Umbilical cord (tissue), 1 donor: ENCODE measurements at regions not wholly inside any gene's neighbourhood (a gene's known extent, or its start where the extent isn't known, plus 50 kb on each side); places are given as distances from the start of the nearest gene placed in this dataset.

Experiments used
- DNase-seq: peaks from one replicate; pipeline ENCODE4 v3.0.0-alpha.2; 2015; ENCODE audit warnings: low spot score

- no peak for DNase-seq
Measured at GRCh38 chr16:73886426-73886825, 410.2 kb upstream of the PSMD7 start.

DNA sequence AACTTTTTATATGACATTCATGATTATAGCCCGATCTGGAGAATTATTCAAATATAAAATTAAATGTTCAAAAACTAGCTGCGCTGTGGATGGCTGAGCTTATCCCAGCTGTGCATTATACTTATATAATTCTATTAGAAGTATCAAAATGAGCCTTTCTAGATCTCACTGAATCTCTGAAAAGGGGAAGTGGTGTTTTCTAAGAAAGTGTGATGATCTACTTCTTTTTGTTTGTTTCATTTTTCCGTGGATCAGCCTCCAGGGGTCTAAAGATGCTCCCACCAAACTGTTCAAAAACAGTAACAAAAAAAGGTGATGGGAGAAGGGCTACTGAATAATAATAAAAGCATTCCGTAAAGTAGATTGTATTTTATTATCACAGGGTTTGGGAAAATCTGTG lies 411.3 kb upstream of the PSMD7 start:
- no peak for DNase-seq

- DNase-seq, result no peak
Measured at GRCh38 chr16:73883841-73884240, 412.8 kb upstream of the PSMD7 start.

- DNase-seq, result no peak
Measured at GRCh38 chr16:73883126-73883525, 413.5 kb upstream of the PSMD7 start.

DNA sequence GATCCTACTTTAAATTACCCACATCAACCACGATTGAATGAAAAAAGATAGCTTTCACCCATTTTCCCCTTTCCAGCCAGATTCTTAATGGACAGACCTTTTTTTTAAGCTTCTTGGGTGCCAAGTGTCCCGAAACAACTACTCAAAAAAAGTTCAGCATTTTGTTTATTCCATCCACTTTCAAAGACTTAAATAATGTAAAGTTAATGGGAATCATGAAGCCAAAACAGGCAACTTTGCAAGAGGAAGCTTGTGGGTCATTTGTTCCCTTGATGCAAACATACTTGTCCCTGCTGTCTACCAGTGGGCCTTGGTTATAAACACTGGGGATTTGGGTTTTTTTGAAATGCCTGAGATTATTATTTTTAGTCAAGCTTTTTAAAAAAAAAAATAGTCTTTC lies 414.0 kb upstream of the PSMD7 start:
- DNase-seq, result no peak

DNA sequence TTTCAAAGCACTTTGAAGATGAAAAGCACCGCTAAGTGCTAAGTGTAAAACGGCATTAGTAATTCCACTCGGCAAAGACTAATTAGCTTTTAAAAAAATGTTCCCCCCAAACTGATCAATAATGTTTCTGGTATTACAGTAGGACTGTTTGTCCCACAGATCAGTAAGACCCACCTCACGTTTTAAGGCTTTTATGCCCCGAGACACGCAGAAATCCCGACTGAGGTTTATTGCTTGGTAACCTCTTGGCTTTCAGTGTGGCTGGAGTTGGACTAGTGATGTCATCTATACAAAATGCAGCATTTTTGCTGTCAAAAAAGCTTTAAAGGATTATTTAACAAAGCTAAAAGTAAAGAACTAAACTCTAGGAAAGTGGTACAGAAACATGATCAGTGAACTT lies 414.6 kb upstream of the PSMD7 start:
- DNase-seq, result peak; percentile 48

GRCh38 chr16:73879621-73880020 lies 417.0 kb upstream of the PSMD7 start:
- no peak for DNase-seq

GRCh38 chr16:73878611-73879010 lies 418.0 kb upstream of the PSMD7 start:
- DNase-seq, result peak; percentile 88

DNA sequence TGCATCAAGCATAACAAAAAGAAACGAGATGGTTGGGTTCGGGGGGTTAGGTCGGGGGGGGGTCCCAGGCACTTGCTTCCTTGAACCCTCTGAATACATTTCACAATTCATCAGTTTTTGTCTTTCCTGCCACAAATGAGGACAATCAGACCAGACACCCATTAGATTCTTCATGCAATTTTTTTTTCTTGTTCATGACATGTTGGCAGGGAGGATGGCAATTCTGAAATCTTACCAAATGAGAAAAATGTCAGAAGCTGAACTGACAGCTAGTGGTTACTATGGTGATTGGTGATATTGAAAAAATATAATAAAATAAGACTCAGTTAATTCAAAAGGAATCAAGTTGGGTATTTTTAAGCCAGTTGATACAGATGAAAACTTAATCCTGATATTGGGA lies 419.5 kb upstream of the PSMD7 start:
- no peak for DNase-seq

- peak; percentile 74 for DNase-seq
Measured at GRCh38 chr16:73875996-73876690, 420.5 kb upstream of the PSMD7 start.

DNA sequence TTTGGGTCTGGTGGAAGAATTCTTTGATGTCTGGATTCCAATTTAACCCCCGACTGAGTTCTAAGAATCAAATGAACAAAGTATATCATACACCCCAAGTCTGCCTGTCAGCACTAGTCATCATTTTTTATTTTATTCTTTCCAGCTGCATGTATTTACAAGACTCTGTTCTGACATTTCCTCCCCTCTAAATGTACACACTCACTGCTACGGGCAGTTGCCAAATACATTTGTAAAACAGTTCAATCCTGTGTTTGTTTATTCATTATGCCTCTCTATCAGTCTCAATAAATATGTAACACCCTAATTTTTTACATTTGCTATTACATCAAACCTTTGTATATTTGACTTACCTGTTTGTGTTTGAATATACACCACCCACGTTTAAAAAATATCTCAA lies 422.3 kb upstream of the PSMD7 start:
- DNase-seq, result peak; percentile 40

DNA sequence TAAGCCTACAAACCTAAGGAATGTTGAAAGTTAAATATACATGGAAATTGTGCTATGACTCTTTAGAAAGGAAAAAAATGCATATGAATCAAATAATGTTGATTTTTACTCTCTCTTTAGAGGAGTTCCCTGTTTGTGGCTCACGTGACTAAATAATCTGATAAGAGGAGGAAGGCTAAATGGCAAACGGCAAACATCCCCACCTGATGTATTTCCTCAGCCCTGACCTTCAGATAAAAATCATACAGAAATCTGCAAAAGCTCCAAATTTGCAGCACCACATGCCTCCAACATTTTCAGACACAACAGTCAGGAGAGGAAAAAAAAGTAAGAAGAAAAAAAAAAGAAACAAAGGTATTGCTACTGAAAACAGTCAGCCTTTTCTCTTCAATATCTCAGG lies 423.0 kb upstream of the PSMD7 start:
- DNase-seq, result no peak

- DNase-seq, result no peak
Measured at GRCh38 chr16:73872856-73873255, 423.8 kb upstream of the PSMD7 start.

DNA sequence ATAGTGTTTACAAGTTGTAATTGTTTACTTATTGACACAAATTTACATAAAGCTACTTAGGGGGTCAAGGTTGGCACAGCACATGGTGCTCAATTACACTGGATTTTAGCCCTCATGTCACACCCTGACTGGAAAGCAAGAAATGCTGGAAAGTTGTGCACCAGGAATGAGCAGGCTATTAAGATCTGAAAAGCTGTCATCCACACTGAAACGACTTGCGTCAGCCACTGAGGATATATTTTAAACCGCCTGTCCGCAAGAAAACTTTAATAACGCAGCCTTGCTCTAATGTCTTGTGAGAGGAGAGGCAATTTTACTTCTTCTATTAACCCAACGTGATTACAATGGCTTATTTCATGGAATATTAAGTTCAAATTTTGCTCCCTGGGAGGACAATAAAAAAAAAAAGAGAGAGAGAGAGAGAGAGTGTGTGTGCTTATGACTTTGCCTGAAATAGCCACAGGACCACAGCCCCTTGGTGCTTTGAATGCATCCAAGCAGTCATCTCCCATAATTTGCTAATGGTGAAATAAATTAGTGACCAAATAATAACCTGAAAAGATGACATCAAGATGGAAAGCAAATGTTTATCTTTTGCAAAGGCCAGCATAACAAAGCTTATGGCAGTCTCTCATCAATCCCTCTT lies 425.4 kb upstream of the PSMD7 start:
- no peak for DNase-seq

DNA sequence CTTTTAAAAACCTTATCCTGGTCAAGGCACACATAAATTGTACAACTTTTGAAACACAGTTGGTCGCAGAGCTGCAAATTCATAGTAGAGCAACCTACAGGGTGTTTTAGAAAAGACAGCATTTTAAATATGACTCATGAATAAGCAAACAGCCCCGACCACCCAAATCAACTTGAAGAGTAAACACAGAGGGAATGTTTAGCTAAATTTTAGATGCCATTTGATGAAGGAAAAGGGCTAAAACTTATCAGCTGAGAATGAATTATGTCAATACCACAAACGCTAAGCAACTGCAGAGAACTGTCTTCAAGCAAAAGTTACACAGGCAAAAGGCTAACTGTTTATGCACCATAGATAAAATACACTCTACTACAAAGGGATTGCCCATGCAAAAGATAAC lies 427.5 kb upstream of the PSMD7 start:
- no peak for DNase-seq

DNA sequence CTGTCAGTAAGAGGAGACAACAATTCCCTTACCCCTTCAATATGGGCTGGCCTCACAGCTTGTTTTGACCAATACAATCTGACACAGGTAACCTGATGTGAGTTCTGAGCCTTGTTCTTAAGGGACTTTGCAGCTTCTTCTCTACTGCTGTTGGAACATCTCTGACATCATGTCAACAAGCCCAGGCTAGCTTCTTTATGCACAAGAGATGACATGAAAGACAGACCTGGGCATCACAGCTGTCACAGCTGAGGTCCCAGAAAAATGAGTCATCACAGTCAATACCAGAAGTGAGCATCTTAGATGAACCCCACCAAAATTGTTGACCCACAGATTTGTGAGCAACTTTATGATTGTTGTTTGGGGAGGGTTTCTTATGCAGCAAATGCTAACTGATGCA lies 431.7 kb upstream of the PSMD7 start:
- no peak for DNase-seq

- no peak for DNase-seq
Measured at GRCh38 chr16:73858326-73858725, 438.3 kb upstream of the PSMD7 start.

DNA sequence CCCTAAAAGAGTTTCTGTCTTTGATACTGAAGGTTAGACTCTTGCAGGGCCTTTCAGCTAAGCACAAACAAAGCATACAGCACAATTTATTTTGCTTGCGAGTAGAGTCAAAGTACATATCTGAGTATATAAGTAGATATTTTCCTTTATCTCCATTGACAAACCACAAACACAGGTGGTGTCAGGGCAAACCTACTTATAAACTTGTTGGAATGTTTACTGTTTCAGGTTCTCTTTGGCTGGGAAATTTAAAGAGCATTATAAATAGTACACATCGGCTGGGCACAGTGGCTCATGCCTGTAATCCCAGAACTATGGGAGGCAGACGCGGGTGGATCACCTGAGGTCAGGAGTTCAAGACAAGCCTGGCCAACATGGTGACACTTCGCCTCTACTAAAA lies 442.6 kb upstream of the PSMD7 start:
- DNase-seq, result no peak

GRCh38 chr16:73852561-73852960 lies 444.1 kb upstream of the PSMD7 start:
- no peak for DNase-seq

DNA sequence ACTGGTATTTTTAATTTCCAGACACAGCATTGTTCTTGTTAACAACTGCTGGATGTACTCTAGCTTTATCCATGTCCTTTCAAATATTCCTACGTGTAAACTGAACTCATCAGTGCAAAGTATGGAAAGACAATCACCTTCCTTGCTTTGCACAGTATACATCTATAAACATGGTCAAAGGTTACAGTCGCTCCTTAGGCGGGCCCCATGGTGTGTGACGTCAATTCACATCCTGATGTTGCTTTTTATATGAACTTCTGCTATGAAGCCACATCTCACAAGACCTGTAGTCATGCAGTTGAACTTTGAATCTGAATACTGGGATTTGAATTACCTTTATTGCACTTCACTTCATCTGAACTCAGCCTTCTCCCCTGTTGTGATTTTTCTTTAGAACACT lies 447.6 kb upstream of the PSMD7 start:
- DNase-seq, result no peak

DNA sequence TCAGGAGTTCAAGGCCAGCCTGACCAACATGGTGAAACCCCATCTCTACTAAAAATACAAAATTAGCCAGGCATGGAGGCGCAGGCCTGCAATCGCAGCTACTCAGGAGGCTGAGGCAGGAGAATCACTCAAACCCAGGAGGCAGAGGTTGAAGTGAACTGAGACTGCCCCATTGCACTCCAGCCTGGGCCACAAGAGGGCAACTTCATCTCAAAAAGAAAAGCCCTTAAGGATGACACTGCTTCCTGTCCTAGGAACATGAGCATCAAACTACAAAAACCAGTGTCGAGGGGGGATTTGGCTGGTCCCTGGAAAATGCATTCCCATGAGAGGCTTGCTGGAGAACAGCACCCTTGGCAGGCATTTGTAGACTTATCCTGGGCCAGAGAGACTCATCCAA lies 449.5 kb upstream of the PSMD7 start:
- no peak for DNase-seq

- DNase-seq, result no peak
Measured at GRCh38 chr16:73846356-73846755, 450.3 kb upstream of the PSMD7 start.

- DNase-seq, result no peak
Measured at GRCh38 chr16:73846007-73846330, 450.6 kb upstream of the PSMD7 start.
